HuH-7 (cell line): ENCODE measurements at regions not wholly inside any gene's neighbourhood (a gene's known extent, or its start where the extent isn't known, plus 50 kb on each side); places are given as distances from the start of the nearest gene placed in this dataset.
"Not testable (repeated sequence)": the region's sequence is repeated elsewhere in the genome, so short reads cannot be mapped to it uniquely, and the experiment has no call there.

ENCODE experiments used
- DNase-seq: peaks from one replicate; pipeline ENCODE4 v3.0.0; 2011; ENCODE audit warnings: low spot score

DNA sequence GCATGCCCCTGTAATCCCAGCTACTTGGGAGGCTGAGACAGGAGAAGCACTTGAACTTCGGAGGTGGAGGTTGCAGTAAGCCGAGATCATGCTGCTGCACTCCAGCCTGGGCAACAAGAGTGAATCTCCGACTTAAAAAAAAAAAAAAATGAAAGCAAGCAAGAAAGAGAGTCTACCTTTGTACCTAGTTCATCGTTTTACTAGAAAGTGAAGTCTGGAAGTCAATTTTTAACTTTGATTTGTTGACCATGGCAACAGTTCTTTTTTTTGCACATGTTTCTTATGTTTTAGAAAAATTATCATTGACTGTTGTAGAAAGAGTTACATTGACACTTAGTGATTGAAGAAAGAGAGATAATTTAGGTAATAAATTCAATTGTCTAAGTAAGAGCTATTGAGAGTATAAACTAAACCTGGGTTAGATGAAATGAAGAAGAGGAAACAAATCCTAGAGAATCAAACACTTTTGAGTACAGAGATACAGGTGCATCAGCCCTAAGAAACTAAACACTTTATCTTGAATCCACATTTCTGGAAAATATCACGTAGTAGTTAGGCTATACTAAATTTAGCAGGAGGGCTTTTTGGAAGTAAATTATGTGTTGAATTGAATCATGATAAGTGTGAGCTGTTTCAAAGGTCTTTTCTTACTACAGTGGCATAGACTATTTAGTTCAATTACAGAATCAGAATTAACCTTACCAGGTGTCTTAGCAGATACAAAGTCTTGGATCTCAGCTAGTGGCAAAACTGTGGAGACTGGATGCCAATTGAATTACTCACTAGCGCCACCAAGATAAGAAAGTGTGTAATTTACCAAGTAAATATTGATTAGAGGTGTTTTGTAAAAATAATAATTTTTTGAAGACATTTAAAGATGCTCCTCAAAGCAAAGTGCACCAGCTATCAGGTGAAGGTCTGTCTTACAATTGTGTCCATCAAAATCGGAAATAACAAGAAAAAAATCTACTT, 303.4 kb upstream of the NRXN1 start:
- no peak for DNase-seq

DNA sequence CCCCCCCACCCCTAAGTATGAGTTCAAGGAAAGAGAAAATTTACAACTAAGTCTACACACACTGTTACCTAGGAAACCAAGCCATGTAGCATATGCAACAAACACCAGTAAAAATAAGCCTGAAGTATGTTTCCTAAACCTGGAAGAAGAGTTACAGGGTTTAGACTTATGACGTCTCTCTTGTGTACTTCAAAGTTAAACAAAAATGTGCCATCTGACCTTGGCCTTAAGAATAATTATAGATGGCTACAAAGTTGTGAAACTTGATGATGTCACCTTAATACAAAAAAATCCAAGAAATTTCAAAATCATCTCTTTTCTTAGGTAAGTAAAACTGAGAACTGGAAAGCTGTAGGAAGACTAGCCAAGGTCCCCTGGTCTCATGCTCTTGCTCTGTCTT, 297.6 kb upstream of the NRXN1 start:
- no peak for DNase-seq

- DNase-seq, result no peak
Measured at GRCh38 chr2:51324051-51324450, 292.1 kb upstream of the NRXN1 start.

DNA sequence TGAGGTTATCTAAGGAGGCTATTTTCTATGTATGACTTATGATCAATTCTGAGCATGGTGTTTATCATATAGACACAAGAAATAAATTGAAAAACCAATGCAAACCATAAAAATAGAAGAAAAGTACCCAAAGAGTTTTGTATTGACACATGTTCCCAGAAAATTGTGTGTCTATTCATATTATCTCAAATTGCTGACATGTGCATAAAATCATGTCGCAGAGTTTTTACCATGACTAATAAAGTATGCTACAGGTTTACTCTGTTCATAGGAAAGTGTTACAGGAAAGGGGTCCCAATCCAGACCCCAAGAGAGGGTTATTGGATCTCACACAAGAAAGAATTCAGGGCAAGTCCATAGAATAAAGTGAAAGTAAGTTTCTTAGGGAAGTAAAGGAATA, 290.7 kb upstream of the NRXN1 start:
- DNase-seq, result no peak

DNA sequence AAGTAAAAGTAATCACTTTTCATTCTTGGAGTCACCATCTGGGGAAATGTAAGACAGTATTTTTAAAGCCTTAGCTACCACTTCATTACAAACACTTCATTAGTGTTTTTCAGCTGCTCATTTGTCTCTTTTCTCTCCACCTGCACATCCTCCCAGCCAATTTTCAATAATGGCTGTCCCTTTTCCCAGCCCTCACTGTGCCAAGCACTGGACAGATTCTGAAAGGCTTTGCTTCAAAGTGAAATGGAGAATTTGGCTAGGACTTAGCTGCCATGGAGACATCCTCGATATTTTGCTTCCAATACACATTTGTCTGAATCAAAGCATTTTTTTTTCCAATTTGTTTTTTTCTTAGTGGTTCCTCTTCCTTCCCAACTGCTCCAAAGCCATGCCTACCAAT, 272.4 kb upstream of the NRXN1 start:
- no peak for DNase-seq

DNA sequence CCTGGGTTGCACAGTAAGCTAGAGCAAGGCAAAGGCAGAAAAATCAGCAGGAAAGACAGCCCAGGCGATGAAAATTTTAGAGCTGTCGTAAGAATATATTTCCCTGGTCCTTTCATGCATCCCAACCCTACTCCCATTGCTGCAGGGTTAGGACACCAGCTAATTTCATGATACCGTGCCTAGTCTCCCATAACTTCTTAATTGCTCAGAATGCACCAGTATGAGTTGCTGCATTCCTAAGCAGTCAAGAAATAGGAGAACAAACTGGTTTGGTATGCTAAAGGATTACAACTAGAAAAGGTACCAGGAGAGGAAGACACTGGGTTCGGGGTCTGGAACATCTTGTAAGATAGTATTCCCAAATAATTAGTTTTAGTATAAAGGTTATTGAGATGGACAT, 269.4 kb upstream of the NRXN1 start:
- DNase-seq, result no peak

GRCh38 chr2:51299370-51299769, 267.4 kb upstream of the NRXN1 start:
- DNase-seq, result no peak

- no peak for DNase-seq
Measured at GRCh38 chr2:51297488-51297887, 265.6 kb upstream of the NRXN1 start.

DNA sequence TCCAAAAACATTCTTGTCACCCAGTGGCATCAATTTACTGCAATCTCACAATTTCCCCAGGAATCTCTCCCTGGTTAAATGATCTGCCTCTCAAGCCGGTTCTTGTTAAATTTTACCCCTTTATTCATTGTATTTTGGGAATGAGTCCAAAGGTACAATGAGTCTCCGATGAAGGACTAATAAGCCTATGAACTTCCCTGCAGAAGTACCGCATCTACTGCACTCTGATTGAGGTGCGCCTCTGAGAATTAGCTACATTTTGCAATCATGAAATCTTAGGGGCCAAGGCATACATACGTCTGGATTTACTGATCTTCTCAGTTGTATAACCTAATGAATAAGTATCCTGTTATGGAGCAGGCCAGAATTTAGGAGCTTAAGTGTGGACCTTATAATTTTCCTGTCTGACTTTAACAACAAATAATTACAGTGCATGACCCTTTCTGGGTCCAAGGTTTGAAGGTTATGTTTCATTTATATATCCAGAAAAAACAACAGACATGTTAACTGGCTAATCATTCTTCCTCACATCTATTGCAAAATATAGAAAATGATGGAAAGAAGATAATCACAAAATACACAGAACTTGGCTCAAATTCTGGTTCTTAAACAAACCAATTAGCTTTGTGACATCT, 261.8 kb upstream of the NRXN1 start:
- DNase-seq, result no peak

GRCh38 chr2:51291762-51292551, 260.0 kb upstream of the NRXN1 start:
- DNase-seq, result no peak

DNA sequence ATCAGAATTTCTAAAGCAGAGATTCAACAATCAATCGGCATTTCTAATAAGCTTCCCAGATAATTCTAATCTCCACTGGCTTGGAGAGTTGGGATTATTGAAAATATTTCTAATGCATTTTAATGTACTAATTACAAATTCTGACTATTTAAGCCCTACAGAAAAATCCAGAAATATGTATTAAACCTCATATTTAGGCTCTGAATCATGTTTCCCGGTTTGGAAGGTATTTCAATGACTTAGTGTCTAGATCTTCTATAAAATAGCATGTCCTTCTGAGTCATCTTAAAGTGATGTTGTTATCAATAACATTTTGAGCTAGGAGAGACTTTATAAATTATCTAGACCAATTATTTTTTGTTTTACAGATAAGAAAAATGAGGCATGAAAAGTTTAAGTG, 258.8 kb upstream of the NRXN1 start:
- DNase-seq, result no peak

DNA sequence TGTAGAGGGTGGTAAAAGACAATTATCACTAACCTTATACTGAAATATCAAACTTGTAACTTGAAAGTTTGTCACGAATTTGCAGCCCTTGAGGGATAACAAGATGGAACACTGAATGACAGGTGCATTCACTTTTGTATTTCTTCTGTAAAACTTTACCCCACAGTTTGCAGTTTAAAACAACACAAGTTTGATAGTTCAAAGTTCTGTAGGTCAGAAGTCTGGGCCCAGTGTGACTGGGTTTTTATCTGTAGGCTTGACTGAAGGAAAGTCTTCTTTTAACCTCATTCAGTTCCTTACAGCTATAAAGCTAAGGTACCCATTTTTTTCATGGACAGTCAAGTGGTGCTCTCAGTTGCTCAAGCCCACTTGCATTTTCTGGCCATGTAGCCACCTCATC, 257.1 kb upstream of the NRXN1 start:
- no peak for DNase-seq

- no peak for DNase-seq
Measured at GRCh38 chr2:51268191-51268590, 236.3 kb upstream of the NRXN1 start.

DNA sequence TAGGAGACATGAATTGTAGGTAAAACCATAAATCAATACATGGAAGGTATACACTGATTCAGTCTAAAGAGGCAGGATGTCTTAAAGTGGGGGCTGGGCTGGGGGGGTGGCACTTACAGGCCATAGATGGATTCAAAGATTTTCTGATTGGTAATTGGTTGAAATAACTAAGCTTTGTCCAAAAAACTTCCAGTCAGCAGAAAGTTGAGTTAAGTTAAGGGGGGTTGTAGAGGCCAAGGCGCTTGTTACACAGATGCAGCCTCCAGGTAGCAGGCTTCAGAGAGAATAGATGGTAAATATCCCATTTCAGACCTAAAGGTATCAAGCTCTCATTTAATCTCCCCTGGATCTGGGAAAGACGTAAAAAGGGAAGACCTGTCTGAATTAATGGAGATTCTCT, 233.6 kb upstream of the NRXN1 start:
- DNase-seq, result no peak

- no peak for DNase-seq
Measured at GRCh38 chr2:51263951-51264350, 232.0 kb upstream of the NRXN1 start.

GRCh38 chr2:51263101-51263500, 231.2 kb upstream of the NRXN1 start:
- not testable (repeated sequence) for DNase-seq

DNA sequence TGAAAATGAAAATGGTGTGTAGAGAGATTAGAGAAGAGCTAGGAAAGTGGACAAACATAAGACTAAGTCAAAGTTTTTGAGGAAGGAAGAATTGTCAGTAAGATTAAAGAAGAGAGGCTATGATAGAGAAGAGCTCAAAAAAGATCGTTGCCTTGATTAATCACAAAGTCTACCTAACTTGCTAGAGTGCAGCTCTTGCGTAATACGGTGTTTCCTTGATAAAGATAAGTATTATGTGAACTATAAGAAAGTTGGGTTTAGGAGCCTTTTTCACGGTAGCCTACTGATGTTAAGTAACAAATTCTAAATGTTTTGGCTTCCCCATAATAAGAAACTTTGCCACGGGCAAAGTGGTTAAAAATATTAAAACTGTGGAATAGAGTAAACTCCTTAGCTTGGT, 226.4 kb upstream of the NRXN1 start:
- no peak for DNase-seq

DNA sequence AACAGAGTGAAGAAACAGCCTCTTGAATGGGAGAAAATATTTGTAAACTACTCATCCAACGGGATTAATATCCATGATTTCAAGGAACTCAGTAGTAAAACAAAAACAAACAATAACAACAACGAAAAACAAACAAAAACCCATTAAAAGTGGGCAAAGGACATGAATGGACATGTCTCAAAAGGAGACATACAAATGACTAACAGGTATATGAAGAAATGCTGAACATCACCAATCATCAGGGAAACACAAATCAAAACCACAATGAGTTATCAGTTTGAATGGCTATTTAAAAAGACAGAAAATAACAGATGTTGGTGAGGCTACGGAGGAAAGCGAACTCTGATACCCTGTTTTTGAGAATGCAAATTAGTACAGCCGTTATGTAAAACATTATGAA, 224.8 kb upstream of the NRXN1 start:
- DNase-seq, result no peak

DNA sequence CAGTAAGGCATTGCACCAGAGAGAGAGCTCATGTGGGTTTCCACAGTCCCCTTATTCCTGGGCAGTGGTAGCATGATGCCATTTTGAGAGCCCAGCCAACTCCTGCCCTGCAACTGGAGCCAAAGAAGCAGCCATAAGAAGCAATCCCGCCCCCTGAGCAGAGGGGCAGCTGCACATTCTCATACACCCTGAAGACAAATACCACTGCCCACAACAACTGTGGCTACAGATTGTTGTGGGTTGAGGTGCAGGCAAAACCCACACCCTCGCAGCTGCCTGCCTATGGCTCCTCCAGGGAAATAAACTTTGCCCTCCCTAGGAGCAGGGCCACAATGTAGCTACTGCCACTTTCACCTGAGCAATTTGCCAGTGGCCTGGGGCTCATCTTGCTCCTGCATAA, 219.4 kb upstream of the NRXN1 start:
- DNase-seq, result no peak

DNA sequence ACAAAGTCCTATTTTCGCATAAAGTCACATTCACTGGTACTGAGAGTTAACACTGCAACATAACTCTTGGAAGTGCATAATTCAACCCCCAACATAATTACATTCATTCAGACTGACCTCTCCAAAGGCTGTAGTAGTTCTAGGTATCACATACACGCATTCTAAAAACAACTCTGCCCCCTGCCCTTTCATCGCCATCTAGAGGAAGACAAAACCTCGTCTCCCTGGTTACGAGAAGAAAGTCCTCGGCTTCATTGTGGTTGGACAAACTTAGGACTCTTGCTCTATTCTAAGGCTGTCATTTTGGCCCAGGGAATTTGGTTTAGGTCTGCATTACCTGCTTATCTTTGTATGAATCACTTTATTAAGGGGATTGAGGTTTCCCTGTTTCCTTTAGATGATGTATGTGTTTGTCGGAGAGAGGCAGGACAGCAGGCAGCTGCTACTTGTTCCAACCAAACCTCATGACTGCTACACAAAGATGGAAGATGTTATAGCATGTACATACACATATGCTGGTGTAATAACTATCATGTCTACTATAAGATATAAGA, 215.4 kb upstream of the NRXN1 start:
- DNase-seq, result no peak

- DNase-seq, result no peak
Measured at GRCh38 chr2:51243892-51244535, 212.1 kb upstream of the NRXN1 start.
